AG09309 (cell line): ENCODE measurements at regions not wholly inside any gene's neighbourhood (a gene's known extent, or its start where the extent isn't known, plus 50 kb on each side); places are given as distances from the start of the nearest gene placed in this dataset.

Experiments
- DNase-seq: peaks from one replicate; pipeline ENCODE4 v3.0.0-alpha.2; 2010; ENCODE audit warnings: low read depth
- H3K4me3 ChIP-seq: 2 replicates; pipeline ENCODE4 v1.5.1; 2011; ENCODE audit warnings: mild to moderate bottlenecking, low read depth, low read length, moderate library complexity; ENCODE audit not compliant: control insufficient read depth
- TF ChIP-seq, protein P1 (sequence below): IDR thresholded peaks from 2 replicates; pipeline ENCODE4 v1.5.1; 2011; ENCODE audit warnings: mild to moderate bottlenecking, low read depth, low read length, inconsistent platforms; ENCODE audit not compliant: insufficient read depth, control insufficient read depth; ENCODE audit errors: missing control alignments

DNA sequence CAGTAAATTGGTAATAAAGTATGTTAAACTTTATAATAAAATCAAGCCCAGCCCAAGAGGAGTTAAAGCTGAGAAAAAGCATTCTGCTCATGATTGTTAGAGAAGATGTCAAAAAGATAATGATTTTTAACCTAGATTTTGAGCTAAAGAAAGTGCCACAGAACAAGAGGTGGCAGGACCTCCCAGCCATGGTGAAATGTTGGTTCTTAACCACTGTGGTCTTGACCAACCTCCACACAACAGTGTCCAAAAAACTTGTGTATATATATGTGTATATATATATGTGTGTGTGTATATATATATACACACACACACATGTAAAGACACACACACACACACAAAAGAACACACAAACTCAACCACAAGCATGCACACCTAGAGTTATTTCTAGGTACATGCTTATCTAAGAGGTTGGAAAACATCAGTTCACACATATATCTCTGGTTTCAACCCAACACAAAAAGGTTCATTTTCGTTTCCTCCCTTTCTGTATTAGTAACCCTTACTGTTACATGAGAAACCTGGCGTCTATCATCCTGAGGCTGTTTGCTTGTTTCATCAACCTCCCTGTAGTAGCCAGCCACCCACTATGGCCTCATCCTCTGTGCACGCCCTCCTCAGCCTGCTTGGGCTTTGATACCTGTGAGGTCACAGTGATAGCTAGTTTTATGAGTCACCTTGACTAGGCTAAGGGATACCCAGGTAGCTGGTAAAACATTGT, 631.8 kb upstream of the ID2 start:
- TF ChIP-seq, protein P1, sequence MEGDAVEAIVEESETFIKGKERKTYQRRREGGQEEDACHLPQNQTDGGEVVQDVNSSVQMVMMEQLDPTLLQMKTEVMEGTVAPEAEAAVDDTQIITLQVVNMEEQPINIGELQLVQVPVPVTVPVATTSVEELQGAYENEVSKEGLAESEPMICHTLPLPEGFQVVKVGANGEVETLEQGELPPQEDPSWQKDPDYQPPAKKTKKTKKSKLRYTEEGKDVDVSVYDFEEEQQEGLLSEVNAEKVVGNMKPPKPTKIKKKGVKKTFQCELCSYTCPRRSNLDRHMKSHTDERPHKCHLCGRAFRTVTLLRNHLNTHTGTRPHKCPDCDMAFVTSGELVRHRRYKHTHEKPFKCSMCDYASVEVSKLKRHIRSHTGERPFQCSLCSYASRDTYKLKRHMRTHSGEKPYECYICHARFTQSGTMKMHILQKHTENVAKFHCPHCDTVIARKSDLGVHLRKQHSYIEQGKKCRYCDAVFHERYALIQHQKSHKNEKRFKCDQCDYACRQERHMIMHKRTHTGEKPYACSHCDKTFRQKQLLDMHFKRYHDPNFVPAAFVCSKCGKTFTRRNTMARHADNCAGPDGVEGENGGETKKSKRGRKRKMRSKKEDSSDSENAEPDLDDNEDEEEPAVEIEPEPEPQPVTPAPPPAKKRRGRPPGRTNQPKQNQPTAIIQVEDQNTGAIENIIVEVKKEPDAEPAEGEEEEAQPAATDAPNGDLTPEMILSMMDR = no peak
- DNase-seq = no peak
- no peak overlapping the region for H3K4me3 ChIP-seq

DNA sequence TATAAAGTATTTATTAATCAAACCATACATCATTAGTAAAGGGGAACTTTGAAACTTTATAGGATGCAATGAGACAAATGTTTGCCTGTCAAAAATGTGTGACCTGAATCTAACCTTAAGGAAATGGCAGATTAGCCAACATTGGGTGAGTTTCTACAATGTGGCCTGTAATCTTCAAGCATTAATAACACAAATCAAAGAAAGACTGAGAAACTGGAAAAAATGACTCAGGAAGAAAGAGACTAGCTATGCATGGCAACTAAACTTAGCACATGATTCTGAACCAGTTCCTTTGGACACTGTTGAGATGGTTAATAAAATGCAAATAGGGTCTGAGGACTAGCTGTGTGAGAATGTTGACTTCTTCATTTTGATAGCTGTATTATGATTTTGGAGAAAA, 628.6 kb upstream of the ID2 start:
- DNase-seq = no peak
- TF ChIP-seq, protein P1 = no peak
- no peak overlapping the region for H3K4me3 ChIP-seq

DNA sequence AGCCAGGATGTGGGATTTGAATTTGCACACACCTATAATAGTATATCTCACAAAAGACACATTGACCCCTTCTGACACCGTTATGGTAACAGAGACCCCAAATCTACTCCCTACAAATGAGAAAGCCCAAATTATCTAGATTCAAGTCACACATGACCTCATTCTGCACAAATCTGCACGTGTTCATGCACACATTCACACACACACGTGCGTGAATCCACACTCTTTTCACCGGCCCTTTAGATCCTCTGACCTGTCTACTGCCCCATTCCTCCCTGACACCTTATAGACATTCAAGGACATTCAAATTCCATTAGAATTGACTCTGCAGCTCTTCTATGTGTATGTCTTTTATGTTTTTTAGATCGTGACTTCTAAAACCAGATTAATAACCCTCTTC, 627.8 kb upstream of the ID2 start:
- H3K4me3 ChIP-seq = no peak overlapping the region
- TF ChIP-seq, protein P1 = no peak
- no peak for DNase-seq

DNA sequence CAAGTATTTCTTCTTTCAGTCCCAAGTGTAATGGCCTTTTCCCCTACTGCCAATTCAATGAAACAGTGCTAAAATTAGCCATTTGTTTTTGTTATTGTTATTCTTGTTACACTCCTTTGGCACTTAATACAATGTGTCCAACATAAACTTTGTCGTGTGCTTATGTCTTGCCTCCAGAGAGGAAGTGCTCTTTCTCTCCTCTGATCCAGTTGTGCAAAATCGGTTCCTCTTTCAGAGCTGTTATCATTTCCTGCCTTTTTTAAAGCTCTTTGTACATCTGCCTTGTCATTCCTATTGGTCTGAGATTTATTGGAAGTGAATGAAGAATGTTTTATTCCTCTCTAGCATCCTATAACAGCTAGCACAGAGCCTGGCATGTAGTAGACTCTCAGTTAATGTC, 623.2 kb upstream of the ID2 start:
- DNase-seq = no peak
- TF ChIP-seq, protein P1 = no peak
- H3K4me3 ChIP-seq = no peak overlapping the region

DNA sequence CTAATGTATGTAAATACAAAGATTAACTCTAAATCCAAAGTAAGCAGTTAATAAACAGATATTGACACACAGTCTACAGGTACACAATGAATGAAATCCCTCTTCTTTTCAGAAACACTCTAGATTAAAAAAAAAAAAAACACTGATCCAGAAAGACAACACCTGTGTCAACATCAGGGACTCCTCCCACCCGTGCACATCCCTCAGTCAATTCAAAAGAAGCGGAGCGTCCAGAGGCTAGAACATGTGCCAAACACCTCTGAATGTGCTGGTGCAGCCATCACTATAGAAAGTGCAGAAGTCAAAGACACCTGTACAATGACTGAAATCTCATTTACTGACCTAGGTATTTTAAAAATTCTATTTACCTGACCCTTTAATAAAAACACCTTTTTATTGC, 622.6 kb upstream of the ID2 start:
- no peak for DNase-seq
- H3K4me3 ChIP-seq = no peak overlapping the region
- TF ChIP-seq, protein P1 = no peak

DNA sequence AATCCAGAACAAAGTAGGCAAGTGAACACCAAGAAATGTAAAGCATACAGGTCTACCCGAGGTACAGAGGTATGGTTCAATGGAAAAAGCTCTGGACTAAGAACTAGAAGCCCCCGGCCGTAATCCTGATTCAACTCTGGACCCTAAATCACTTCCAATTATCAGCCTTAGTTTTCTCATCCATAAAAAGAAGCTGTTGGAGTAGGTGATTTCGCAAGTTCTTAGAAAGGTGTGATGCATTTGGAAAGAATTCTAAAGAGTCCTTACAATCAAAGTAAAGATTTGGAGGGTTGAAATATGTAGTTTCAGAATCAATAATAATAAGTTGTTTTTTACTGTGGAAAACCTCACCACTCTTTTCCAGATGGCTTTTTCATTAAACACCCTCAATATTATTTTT, 622.1 kb upstream of the ID2 start:
- no peak overlapping the region for H3K4me3 ChIP-seq
- TF ChIP-seq, protein P1 = no peak
- no peak for DNase-seq
